Activated CD4-positive, CD25-positive, alpha-beta regulatory T cell (primary cell): ENCODE measurements at regions not wholly inside any gene's neighbourhood (a gene's known extent, or its start where the extent isn't known, plus 50 kb on each side); places are given as distances from the start of the nearest gene placed in this dataset.
A peak's percentile ranks its signal among the peaks of the same experiment; 100 is the strongest.
"Not testable (repeated sequence)": the region's sequence is repeated elsewhere in the genome, so short reads cannot be mapped to it uniquely, and the experiment has no call there.

Experiments used
- DNase-seq, 4 experiments: peaks; one replicate each; lab custom pipeline; 2025; lab: John Stamatoyannopoulos, UW

DNA sequence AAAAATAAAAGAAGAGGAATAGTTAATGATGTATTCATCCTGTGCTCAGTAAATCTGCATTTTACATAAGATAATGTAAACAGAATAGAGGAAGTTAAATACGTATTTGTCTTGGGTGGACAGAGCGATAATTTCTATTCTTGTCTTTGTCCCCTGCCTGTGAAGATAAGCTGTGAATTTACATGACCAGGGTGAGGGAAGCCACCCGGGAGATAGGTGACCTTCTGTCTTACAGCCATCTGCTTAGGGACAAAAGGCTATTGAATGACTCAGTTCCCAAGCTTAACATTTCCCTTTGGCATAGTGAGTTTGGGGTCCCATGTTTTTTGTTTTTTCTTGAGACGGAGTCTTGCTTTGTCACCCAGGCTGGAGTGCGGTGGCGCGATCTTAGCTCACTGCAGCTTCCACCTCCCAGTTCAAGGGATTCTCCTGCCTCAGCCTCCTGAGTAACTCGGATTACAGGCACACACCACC lies 88.7 kb upstream of the KCTD7 start:
- DNase-seq, result no peak

DNA sequence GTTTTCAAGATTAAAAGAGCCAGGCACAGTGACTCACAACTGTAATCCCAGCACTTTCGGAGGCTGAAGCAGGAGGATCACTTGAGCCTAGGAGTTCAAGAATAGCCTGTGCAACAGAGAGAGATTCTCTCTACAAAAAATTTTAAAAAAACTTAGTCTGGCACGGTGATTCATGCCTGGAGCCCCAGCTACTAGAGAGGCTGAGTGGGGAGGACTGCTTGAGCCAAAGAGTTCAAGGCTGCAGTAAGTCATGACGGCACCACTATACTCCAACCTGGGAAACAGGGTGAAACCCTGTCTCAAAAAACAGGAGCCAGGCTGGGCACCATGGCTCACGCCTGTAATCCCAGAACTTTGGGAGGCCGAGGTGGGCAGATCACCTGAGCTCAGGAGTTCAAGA lies 86.6 kb upstream of the KCTD7 start:
- DNase-seq, result no peak

DNA sequence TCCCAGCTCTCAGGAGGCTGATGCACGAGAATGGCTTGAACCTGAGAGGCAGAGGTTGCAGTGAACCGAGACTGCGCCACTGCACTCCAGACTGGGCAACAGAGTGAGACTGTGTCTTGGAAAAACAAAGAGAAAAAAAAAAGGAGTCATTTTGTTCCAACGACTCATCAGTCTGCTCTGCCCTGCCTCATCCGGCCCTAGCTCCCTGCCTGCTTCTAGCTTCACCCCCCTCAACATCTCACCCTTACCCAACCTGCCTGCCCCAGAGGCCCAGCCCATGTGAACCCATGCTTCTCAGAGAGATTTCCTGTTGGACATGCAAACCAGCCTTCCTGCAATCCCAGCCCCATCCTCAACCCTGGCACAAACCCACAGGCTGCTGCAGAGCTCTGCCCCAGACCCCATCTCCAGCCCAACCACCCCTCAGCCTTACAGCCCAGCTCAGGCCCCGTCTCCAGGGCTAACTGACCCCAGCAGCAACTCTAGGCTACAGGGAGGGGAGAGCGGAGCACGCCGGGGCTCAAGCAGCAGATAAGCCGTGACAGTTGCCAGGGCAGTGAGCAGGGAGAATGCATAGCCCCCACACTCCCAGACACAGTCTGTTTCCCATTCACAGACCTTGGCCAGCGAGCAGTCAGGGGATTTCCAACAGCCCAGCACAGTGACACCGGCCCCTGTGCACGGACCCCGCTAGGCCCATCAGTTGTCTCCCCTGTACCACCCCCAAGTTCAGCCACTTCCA lies 86.0 kb upstream of the KCTD7 start:
- DNase-seq, result no peak

DNA sequence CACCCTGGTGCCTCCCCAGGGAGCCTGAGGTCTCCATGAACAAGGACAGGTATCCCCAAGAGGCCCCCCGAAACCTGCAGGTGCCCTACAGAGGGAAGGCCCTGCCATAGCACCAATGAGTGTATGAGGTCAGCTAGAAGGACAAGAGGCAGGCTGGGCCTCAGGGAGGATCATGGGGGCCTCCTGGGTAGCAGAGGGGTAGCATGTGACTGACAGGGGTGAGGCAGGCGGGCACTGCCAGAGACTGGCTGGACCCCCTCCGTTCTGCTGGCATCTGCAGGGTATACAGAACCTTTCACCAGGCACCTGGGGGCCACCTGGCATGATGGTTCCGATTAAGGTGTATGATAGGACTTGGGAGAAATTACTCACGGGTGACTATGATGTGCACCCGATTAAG lies 79.2 kb upstream of the KCTD7 start:
- no peak for DNase-seq

- DNase-seq, result no peak
These were observed 75.7 kb upstream of the KCTD7 start for GRCh38 chr7:66553001-66553400.

GRCh38 chr7:66553675-66554074 lies 75.0 kb upstream of the KCTD7 start:
- DNase-seq, result not testable (repeated sequence)

DNA sequence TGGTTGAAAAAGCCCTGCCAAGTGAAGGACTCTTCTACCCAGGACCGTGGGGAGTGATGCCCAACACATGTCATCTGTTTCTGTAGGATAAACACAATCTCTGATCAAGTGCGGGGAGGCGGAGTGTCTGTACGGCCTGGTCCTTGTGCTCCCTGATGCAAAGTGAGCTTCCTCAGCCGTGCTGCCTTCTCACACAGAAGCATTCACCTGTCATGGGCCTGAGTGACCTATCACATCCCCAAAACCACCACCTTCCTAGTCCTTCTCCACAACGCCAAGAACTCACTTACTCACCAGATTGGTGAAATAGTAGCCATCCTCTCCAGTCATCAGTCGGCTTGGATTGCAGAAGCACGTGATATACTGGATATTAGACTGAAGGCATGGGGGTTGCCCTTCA lies 74.4 kb upstream of the KCTD7 start:
- not testable (repeated sequence) for DNase-seq

DNA sequence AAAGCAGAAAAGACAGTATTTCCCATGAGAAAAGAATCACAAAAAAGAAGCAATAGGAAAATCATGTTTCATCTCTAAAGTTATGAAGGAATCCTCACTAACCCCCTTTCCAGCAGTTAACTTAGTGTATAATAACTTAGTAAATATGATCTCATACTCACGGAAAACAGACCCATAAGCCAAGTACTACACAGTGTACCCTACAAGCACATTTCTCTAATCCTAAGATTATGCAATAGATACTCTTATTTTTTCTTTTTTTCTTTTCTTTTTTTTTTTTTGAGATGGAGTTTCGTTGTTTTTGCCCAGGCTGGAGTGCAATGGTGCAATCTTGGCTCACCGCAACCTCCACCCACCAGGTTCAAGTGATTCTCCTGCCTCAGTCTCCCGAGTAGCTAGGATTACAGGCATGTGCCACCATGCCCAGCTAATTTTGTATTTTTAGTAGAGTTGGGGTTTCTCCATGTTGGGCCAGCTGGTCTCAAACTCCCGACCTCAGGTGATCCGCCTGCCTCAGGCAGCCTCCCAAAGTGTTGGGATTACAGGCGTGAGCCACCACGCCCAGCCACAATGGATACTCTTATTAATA lies 73.7 kb upstream of the KCTD7 start:
- DNase-seq, result not testable (repeated sequence)

GRCh38 chr7:66556177-66556548 lies 72.5 kb upstream of the KCTD7 start:
- no peak for DNase-seq

DNA sequence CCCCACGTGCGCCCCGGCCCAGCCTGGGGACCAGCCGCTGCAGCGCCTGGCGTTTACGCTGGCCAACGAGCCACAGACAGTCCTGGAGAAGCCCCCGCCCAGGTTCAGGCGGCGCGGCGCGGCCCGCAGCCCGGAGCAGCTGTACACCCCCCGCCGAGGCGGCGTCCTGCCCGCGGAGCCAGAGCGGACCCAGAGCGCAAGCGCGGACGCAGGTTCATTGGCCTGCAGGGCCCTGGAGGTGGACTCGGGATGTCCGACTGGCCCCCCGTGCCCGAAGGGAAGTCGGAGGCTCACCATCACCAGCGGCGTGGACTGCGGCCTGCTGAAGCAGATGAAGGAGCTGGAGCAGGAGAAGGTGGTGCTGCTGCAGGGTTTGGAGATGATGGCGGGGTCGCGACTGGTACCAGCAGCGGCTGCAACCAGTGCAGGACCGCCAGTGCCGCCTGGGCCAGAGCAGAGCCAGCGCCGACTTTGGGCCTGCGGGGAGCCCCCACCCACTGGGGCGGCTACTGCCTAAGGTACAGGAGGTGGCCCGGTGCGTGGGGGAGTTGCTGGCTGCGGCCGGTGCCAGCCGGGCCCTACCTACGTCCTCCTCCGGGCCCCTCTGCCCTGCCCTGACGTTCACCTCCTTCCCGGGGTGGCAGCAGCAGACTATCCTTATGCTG lies 72.0 kb upstream of the KCTD7 start:
- no peak for DNase-seq

DNA sequence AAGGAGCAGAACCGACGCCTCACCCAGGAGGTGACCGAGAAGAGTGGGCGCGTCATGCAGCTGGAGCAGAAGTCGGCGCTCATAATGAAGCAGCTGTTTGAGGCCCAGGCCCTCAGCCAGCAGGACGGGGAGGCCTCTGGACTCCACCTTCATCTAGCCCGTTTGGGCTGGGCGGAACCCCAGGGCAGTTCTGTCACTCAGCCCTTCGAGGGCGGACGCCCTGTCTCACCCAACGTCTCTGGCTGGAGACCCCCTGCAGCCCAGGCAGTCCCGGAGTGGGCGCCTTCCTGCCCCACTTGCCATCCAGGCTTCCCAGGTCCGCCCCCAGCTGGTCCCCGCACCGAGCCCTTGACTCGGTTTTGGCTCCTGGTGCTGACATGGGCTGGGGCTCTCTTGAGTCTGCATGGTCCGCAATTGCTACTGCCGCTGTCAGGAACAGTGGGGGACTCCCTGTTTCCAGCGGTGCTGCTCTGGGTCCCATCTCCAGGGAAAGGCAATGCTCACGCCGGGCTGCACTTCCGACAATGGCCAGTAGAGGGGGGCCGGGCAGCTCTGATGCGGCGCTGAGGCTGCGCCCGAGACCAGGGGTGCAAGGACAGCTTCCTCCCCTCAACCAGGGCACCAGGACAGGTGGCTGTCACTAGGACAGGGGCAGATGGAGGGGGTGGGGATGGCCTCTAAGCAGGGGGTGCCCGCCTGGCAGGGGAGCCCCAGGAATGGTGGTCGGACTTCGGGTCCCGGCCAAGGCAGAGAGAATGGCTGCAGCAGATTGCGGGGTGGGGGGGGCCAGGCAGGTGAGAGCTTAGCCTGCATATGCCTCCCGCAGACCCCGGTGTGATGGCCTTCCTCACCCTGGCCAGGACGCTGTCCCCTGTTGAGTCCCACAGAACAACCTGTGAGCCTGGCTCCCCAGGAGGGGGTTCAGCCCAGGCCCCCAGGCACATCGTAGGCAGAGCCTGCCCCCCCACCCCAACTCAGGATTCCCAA lies 71.2 kb upstream of the KCTD7 start:
- DNase-seq, result peak; percentile 34 to 70 (median 62)

GRCh38 chr7:66558201-66558641 lies 70.5 kb upstream of the KCTD7 start:
- no peak for DNase-seq

DNA sequence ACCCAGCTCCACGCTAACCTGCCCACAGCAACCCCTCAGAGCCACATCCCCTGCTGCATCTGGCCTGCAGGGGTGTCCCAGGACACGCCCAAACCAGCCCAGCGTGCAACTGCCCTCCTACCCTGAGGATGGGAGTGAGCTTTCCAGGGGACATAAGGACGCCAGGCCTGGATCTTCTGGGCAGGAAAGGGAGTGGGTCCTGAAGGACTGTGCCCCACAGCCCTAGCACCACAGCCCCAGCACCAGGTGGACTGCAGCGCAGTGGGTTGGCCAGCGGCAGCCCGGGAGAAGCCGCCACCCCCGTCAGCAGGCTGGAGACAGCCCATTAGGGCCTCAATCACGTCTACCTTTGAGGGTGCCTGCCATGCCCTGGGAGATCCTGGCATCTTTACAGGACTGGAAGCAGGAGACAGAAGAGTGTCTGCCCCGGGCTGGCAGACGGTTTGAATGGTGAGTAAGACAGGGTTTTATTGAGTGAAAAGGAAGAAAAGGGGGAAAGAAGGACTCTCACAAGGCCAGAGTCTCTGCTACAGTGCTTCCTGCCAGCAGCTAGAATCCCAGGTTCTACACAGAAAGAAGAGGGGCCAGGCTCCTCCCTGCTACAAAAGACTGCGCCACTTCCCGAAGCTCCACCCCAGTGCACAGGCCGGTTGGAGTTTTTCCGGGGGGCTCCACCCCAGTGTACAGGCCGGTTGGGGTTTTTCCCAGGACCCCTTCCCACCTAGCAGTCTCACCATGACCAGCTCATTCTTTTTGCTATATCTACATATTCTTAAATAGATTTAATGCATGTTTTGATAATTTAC lies 69.8 kb upstream of the KCTD7 start:
- no peak for DNase-seq

- DNase-seq, result no peak
These were observed 64.6 kb upstream of the KCTD7 start for GRCh38 chr7:66564045-66564444.

GRCh38 chr7:66570179-66570578 lies 58.5 kb upstream of the KCTD7 start:
- not testable (repeated sequence) for DNase-seq

DNA sequence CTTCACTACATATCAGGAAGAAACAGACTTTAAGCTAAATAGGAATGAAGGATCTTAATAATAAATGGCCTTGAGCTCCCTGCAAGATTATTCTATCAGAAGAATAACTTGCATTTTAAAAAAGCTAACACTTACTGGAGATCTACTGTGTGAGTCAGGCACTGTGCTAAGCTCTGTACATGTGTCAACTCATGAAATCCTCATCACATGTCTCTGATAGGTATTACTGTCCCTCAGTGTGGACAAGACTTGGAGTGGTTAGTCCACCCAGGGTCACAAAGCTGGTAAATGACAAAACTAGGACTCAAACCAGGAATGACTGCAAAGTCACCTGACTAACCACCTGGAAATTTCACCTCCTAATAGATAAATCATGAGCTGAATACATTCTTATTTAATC lies 57.1 kb upstream of the KCTD7 start:
- DNase-seq, result no peak

DNA sequence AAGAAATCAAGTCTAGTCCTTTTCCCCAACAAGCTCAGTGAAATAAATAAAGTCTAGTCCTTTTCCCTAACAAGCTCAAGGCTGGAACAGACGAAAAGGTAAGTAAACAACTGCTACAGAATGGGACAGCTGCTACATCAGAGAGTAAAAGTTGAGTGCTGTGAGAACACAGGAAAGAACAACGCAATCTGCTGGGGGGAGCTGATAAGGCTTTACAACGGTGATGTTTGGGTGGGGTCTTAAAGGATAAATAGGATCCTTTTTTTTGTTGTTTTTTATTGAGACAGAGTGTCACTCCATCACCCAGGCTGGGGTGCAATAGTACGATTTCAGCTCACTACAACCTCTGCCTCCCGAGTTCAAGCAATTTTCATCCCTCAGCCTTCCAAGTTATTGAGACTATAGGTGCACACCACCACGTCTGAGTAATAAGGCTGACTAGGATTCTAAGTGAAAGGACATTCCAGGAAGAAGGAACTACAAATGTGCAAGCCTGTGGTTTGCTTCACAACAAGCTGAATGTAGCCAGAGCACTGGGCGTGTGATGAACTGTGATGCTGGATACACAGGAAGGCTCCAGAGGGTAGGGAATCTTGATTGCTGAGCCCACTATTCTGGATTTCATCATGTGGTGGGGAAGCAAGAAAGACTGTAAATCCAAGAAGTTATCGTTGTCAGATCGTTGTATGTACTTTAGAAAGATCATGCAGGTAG lies 54.7 kb upstream of the KCTD7 start:
- not testable (repeated sequence) for DNase-seq

- not testable (repeated sequence) for DNase-seq
These were observed 53.9 kb upstream of the KCTD7 start for GRCh38 chr7:66574768-66575167.

DNA sequence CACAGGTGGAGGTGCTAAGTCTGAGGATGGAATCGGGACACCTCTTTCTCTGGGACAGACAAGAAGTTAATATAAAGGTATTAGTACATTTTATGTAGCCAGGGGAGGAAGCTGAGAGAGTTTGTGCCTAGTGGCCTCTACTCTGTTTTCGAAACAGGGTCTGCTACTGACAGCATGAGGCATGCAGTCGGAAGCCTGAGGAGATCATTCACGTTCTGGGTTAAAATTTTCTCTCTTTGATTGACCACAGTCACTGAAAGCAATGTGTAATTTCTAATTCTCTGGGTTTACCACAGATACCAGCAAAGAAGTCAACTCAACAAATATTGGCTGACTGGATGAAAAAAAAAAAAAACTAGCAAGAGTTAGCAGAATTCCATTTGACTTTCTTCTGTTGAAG lies 53.3 kb upstream of the KCTD7 start:
- DNase-seq, result no peak

DNA sequence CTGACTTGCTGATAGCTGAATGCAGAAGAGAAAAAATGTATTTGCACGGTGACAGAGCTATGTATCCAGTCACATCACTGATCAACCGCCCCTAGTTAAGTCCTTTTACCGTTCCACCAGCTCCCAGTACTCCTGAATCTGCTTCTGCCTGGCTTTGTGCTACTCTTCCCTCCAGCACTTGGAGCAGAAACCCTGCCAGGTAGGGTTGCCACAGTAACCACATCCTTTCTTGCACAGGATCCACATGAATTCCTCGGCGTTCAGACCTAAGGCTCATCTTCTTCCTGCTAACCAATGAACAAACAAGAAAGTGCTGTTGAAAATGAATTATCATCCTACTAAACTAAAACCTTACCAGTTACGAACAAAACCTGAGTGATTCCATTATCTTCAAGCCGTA lies 52.0 kb upstream of the KCTD7 start:
- DNase-seq, result no peak
